PFSK-1 (cell line): ENCODE measurements at regions not wholly inside any gene's neighbourhood (a gene's known extent, or its start where the extent isn't known, plus 50 kb on each side); places are given as distances from the start of the nearest gene placed in this dataset.

ENCODE experiments used
- FOXP2 ChIP-seq: optimal IDR thresholded peaks from 2 replicates; pipeline ENCODE3; 2011; ENCODE audit warnings: borderline replicate concordance, control low read depth, inconsistent platforms; ENCODE audit not compliant: insufficient read depth; ENCODE audit errors: extremely low read length, extremely low read depth
- POLR2AphosphoS5 ChIP-seq: IDR thresholded peaks from 2 replicates; pipeline ENCODE4 v1.6.1; 2012; ENCODE audit warnings: low read depth, mild to moderate bottlenecking, control low read depth, low read length, moderate library complexity
- SIN3A ChIP-seq: IDR thresholded peaks from 2 replicates; pipeline ENCODE4 v1.6.1; 2012; ENCODE audit warnings: mild to moderate bottlenecking, low read length, moderate library complexity, borderline replicate concordance; ENCODE audit not compliant: insufficient read depth
- TAF1 ChIP-seq: IDR thresholded peaks from 2 replicates; pipeline ENCODE4 v1.6.1; 2012; ENCODE audit warnings: low read length, control low read depth, borderline replicate concordance; ENCODE audit not compliant: insufficient read depth
- TF ChIP-seq, protein P1 (sequence below), 2 experiments: IDR thresholded peaks; 2 replicates each; pipeline versions ENCODE4 v1.6.1 to v1.8.0; 2011 to 2012; ENCODE audit warnings: low read depth in 2 of 2, low read length in 2 of 2, control low read depth in 1 of 2, inconsistent platforms in 1 of 2, mild to moderate bottlenecking in 1 of 2, moderate library complexity in 1 of 2; ENCODE audit not compliant: insufficient read depth in 1 of 2

DNA sequence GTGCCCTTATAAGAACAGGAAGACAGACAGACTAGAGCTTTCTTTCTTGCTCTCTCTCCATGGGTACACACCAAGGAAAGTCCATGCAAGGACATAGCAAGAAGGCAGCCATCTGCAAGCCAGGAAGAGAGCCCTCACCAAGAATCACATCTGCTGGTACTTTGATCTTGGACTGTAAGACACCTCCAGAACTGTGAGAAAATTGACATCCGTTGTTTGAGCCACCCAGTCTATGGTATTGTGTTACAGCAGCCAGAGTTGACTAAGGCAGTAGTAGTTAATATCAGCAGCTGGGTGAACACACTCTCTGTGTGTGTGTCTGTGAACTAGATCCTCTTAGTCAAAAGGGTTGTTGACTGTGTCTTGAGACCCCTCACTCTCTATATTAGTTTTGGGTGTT, 53.8 kb upstream of the PPP2R5A start:
- no peak for TF ChIP-seq TAF1
- no peak for TF ChIP-seq SIN3A

DNA sequence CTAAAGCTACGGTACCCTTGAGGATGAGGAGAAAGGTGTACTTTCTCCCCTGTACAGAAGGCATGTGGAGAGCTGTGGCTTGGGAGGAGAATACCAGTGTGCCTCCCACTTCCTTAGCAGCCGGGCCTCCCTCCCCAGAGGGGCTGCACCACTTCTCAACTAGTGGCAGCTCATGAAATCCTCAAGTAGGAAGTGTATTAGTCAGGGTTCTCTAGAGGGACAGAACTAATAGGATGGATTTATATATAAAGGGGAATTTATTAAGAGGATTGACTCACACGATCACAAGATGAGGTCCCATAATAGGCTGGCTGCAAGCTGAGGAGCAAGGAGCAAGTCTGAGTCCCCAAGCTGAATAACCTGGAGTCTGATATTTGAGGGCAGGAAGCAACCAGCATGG, 53.1 kb upstream of the PPP2R5A start:
- TF ChIP-seq POLR2AphosphoS5: no peak
- no peak for TF ChIP-seq FOXP2
- TF ChIP-seq, protein P1, sequence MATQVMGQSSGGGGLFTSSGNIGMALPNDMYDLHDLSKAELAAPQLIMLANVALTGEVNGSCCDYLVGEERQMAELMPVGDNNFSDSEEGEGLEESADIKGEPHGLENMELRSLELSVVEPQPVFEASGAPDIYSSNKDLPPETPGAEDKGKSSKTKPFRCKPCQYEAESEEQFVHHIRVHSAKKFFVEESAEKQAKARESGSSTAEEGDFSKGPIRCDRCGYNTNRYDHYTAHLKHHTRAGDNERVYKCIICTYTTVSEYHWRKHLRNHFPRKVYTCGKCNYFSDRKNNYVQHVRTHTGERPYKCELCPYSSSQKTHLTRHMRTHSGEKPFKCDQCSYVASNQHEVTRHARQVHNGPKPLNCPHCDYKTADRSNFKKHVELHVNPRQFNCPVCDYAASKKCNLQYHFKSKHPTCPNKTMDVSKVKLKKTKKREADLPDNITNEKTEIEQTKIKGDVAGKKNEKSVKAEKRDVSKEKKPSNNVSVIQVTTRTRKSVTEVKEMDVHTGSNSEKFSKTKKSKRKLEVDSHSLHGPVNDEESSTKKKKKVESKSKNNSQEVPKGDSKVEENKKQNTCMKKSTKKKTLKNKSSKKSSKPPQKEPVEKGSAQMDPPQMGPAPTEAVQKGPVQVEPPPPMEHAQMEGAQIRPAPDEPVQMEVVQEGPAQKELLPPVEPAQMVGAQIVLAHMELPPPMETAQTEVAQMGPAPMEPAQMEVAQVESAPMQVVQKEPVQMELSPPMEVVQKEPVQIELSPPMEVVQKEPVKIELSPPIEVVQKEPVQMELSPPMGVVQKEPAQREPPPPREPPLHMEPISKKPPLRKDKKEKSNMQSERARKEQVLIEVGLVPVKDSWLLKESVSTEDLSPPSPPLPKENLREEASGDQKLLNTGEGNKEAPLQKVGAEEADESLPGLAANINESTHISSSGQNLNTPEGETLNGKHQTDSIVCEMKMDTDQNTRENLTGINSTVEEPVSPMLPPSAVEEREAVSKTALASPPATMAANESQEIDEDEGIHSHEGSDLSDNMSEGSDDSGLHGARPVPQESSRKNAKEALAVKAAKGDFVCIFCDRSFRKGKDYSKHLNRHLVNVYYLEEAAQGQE (IDR thresholded peaks at IDR 0.05; ENCODE audit: insufficient read depth in 1 of 2, low read depth in 2 of 2, low read length in 2 of 2): no peak
- no peak for TF ChIP-seq SIN3A
- no peak for TF ChIP-seq TAF1

DNA sequence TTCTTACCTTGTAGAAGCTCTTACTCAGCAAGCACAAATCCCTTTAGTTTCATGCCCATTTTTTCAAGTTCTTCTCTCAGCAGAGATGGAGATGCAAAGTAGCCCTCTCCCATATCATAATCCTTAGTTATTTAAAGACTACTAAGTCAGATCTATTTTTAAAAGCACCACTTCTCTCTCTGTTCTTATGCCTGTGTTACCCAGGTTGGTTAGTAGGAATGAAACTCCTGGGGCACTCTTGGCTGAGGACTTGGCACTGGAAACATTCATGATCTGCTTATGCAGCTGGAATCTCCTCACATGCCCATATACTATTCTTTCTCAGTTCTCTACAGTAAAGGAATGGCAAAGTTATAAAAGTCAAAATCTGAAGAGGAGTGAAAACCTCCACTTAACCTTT, 51.9 kb upstream of the PPP2R5A start:
- no peak for TF ChIP-seq TAF1
- TF ChIP-seq SIN3A: no peak
- no peak for TF ChIP-seq FOXP2
- TF ChIP-seq POLR2AphosphoS5: no peak
- TF ChIP-seq, protein P1 (IDR thresholded peaks at IDR 0.05; ENCODE audit: insufficient read depth in 1 of 2, low read depth in 2 of 2, low read length in 2 of 2): no peak

DNA sequence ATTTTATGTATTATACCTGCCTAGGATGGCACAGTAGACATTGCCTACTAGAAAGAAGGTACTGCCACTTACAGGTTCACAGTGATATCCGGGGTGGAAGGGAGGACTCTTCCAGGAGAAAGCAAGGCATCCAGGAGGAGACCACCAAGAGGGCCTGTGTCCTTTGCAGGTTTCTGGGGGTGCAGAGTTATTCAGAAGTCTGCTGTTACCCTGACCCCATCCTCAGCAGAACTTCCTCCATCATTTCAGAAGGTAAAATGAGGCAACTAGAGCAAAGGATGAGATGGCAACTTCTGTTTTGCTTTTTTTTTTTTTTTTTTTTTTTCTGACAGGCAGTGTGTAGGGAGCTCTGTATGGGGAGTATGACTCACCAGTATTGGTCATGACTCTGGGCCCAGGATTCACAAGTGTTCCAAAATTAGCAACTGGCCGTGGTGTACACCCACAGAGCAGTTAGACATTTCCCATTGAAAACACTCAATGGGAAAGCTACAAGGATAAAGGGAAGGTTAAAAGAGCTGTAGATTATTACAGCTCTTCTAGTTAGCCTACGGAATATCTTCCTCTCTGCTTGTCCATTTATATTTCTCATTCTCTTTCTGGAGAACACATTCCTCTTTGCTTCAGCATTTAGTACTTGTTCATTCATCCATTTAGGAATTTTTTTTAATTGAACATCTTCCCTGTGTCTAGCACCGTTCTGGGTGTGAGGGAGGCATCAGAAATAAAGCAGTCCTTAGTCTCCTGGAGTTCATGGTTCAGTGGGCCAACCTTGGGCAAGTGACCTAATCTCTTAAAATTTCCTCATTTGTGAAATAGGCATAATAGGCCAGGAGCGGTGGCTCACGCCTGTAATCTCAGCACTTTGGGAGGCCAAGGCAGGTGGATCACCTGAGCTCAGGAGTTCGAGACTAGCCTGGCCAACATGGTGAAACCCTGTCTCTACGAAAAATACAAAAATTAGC, 50.5 kb upstream of the PPP2R5A start:
- no peak for TF ChIP-seq FOXP2
- no peak for TF ChIP-seq TAF1
- TF ChIP-seq POLR2AphosphoS5: no peak
- TF ChIP-seq, protein P1 (IDR thresholded peaks at IDR 0.05; ENCODE audit: insufficient read depth in 1 of 2, low read depth in 2 of 2, low read length in 2 of 2): no peak
- TF ChIP-seq SIN3A: no peak; the same call in 1 of the 2 replicates
